PFSK-1 (cell line): ENCODE measurements at regions not wholly inside any gene's neighbourhood (a gene's known extent, or its start where the extent isn't known, plus 50 kb on each side); places are given as distances from the start of the nearest gene placed in this dataset.

ENCODE experiments used
- FOXP2 ChIP-seq: optimal IDR thresholded peaks from 2 replicates; pipeline ENCODE3; 2011; ENCODE audit warnings: borderline replicate concordance, control low read depth, inconsistent platforms; ENCODE audit not compliant: insufficient read depth; ENCODE audit errors: extremely low read length, extremely low read depth
- POLR2AphosphoS5 ChIP-seq: IDR thresholded peaks from 2 replicates; pipeline ENCODE4 v1.6.1; 2012; ENCODE audit warnings: low read depth, mild to moderate bottlenecking, control low read depth, low read length, moderate library complexity
- SIN3A ChIP-seq: IDR thresholded peaks from 2 replicates; pipeline ENCODE4 v1.6.1; 2012; ENCODE audit warnings: mild to moderate bottlenecking, low read length, moderate library complexity, borderline replicate concordance; ENCODE audit not compliant: insufficient read depth
- TAF1 ChIP-seq: IDR thresholded peaks from 2 replicates; pipeline ENCODE4 v1.6.1; 2012; ENCODE audit warnings: low read length, control low read depth, borderline replicate concordance; ENCODE audit not compliant: insufficient read depth
- TF ChIP-seq, protein P1 (sequence below), 2 experiments: IDR thresholded peaks; 2 replicates each; pipeline versions ENCODE4 v1.6.1 to v1.8.0; 2011 to 2012; ENCODE audit warnings: low read depth in 2 of 2, low read length in 2 of 2, control low read depth in 1 of 2, inconsistent platforms in 1 of 2, mild to moderate bottlenecking in 1 of 2, moderate library complexity in 1 of 2; ENCODE audit not compliant: insufficient read depth in 1 of 2

GRCh38 chr3:80252113-80252512 lies 484.3 kb upstream of the ROBO1 start:
- TF ChIP-seq POLR2AphosphoS5 (no peak), TAF1 (no peak), SIN3A (no peak), FOXP2 (no peak)
- TF ChIP-seq, protein P1, sequence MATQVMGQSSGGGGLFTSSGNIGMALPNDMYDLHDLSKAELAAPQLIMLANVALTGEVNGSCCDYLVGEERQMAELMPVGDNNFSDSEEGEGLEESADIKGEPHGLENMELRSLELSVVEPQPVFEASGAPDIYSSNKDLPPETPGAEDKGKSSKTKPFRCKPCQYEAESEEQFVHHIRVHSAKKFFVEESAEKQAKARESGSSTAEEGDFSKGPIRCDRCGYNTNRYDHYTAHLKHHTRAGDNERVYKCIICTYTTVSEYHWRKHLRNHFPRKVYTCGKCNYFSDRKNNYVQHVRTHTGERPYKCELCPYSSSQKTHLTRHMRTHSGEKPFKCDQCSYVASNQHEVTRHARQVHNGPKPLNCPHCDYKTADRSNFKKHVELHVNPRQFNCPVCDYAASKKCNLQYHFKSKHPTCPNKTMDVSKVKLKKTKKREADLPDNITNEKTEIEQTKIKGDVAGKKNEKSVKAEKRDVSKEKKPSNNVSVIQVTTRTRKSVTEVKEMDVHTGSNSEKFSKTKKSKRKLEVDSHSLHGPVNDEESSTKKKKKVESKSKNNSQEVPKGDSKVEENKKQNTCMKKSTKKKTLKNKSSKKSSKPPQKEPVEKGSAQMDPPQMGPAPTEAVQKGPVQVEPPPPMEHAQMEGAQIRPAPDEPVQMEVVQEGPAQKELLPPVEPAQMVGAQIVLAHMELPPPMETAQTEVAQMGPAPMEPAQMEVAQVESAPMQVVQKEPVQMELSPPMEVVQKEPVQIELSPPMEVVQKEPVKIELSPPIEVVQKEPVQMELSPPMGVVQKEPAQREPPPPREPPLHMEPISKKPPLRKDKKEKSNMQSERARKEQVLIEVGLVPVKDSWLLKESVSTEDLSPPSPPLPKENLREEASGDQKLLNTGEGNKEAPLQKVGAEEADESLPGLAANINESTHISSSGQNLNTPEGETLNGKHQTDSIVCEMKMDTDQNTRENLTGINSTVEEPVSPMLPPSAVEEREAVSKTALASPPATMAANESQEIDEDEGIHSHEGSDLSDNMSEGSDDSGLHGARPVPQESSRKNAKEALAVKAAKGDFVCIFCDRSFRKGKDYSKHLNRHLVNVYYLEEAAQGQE (IDR thresholded peaks at IDR 0.05; ENCODE audit: insufficient read depth in 1 of 2, low read depth in 2 of 2, low read length in 2 of 2): no peak
